Calu3 (cell line): ENCODE measurements at regions not wholly inside any gene's neighbourhood (a gene's known extent, or its start where the extent isn't known, plus 50 kb on each side); places are given as distances from the start of the nearest gene placed in this dataset.

ENCODE experiments used
- BruUV-seq: library from RNA; stranded (reverse); fragments of 400-500 nt; replicated peaks from 2 replicates; lab custom pipeline; 2021; lab: Mats Ljungman, UMichigan
- CTCF ChIA-PET: fragments of 300-600 bp; sonication (Branson Sonifier 250); formaldehyde crosslinking; loops from one replicate; lab custom pipeline; 2022; ENCODE audit warnings: antibody characterized with exemption; lab: Charles Lee
- DNase-seq: peaks from one replicate; pipeline ENCODE4 v3.0.0; 2022
- H3K27ac Mint-ChIP-seq: one replicate; pipeline ENCODE4 v1.8.0; 2022; ENCODE audit warnings: mixed read lengths; ENCODE audit not compliant: unreplicated experiment
- H3K27me3 Mint-ChIP-seq: one replicate; pipeline ENCODE4 v1.8.0; 2022; ENCODE audit warnings: mixed read lengths; ENCODE audit not compliant: unreplicated experiment
- H3K36me3 Mint-ChIP-seq: one replicate; pipeline ENCODE4 v1.8.0; 2022; ENCODE audit warnings: mild to moderate bottlenecking, moderate library complexity, mixed read lengths; ENCODE audit not compliant: insufficient read depth, unreplicated experiment
- H3K4me1 Mint-ChIP-seq: one replicate; pipeline ENCODE4 v1.8.0; 2022; ENCODE audit warnings: mild to moderate bottlenecking, low read depth, mixed read lengths; ENCODE audit not compliant: unreplicated experiment
- H3K4me3 Mint-ChIP-seq: one replicate; pipeline ENCODE4 v1.8.0; 2022; ENCODE audit warnings: mild to moderate bottlenecking, low read depth, moderate library complexity, mixed read lengths; ENCODE audit not compliant: unreplicated experiment
- H3K9me3 Mint-ChIP-seq: one replicate; pipeline ENCODE4 v1.8.0; 2022; ENCODE audit warnings: low read depth, mixed read lengths; ENCODE audit not compliant: unreplicated experiment
- CTCF ChIP-seq: fragments of 200-600 bp; IDR thresholded peaks from one replicate; pipeline ENCODE4 v1.8.0; 2022; ENCODE audit warnings: antibody characterized with exemption; ENCODE audit not compliant: unreplicated experiment
- intact Hi-C: fragments of 100-400 bp; cut with micrococcal nuclease; formaldehyde crosslinking; loops from one replicate; pipeline ENCODE4 v1.10.0; 2022; ENCODE audit not compliant: unreplicated experiment

DNA sequence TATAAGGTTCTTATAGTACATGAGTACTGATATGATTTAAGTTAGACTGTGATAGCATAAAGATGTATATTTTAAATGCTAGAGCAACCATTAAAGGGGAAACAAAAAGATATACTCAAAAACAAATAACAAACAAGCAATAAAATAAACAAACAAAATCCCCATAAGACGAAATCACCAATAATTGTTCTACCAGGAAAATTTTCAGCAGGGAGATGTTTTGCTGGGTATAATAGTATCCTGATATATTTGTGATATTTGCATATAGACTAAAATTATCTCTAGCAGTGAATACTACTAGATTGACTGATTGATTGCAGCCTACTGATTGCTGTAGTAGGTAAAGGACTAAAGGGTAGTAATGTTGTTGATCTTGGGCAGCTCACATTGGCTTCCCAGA, 177.4 kb downstream of the TMEM182 start:
- no peak overlapping the region for H3K27ac Mint-ChIP-seq
- CTCF ChIA-PET, result no interaction called here
- intact Hi-C loops, result no loop called here
- BruUV-seq, result no TSS peak
- TF ChIP-seq CTCF, result no peak
- H3K9me3 Mint-ChIP-seq, result peaks cover 13% of the 10 kb centered on the region
- H3K36me3 Mint-ChIP-seq, result no peaks in the 10 kb centered on the region
- H3K4me1 Mint-ChIP-seq, result no peaks in the 10 kb centered on the region
- H3K27me3 Mint-ChIP-seq, result peaks cover 11% of the 10 kb centered on the region
- DNase-seq, result no peak
- no peak overlapping the region for H3K4me3 Mint-ChIP-seq

- no peak for DNase-seq
- Mint-ChIP-seq H3K9me3 (peaks cover 9% of the 10 kb centered on the region), H3K4me3 (no peak overlapping the region), H3K4me1 (no peaks in the 10 kb centered on the region), H3K27ac (no peak overlapping the region), H3K36me3 (no peaks in the 10 kb centered on the region), H3K27me3 (no peaks in the 10 kb centered on the region)
- no peak for TF ChIP-seq CTCF
- no TSS peak for BruUV-seq
- CTCF ChIA-PET, result no interaction called here
- intact Hi-C loops, result no loop called here
These were observed 178.9 kb downstream of the TMEM182 start for GRCh38 chr2:102940684-102941083.

DNA sequence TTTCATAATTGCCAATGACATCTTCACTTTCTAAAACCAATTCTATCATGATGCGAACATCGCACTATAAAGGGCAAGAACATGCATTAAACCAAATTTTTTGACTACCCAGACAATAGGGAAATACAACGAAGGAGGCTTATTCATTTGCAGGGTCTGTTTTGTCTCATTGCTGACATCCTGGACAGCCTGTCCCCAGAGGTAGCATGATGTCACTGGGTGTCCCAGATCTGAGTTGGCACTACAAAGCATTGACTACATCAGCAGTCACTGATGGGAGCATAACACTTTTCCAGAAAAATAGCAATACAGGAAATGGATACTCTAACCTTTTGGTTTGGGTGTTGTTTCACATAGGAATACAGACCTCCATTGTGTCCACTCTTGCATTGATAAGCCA, 180.3 kb downstream of the TMEM182 start:
- Mint-ChIP-seq H3K27ac (no peak overlapping the region), H3K36me3 (no peaks in the 10 kb centered on the region), H3K27me3 (no peaks in the 10 kb centered on the region), H3K4me3 (no peak overlapping the region), H3K9me3 (peaks cover 9% of the 10 kb centered on the region), H3K4me1 (no peaks in the 10 kb centered on the region)
- DNase-seq, result no peak
- CTCF ChIA-PET, result no interaction called here
- TF ChIP-seq CTCF, result no peak
- BruUV-seq, result no TSS peak
- intact Hi-C loops, result no loop called here

GRCh38 chr2:102943251-102943650, 181.4 kb downstream of the TMEM182 start:
- no peak for TF ChIP-seq CTCF
- intact Hi-C loops, result no loop called here
- no peak overlapping the region for H3K27ac Mint-ChIP-seq
- no peak for DNase-seq
- no peaks in the 10 kb centered on the region for H3K4me1 Mint-ChIP-seq
- H3K36me3 Mint-ChIP-seq, result no peaks in the 10 kb centered on the region
- H3K9me3 Mint-ChIP-seq, result peaks cover 5% of the 10 kb centered on the region
- H3K27me3 Mint-ChIP-seq, result no peaks in the 10 kb centered on the region
- BruUV-seq, result no TSS peak
- H3K4me3 Mint-ChIP-seq, result no peak overlapping the region
- CTCF ChIA-PET, result no interaction called here
